GM12872 (cell line): ENCODE measurements at regions not wholly inside any gene's neighbourhood (a gene's known extent, or its start where the extent isn't known, plus 50 kb on each side); places are given as distances from the start of the nearest gene placed in this dataset.

Source experiments
- CTCF ChIP-seq: IDR thresholded peaks from 3 replicates; pipeline ENCODE4 v1.5.1; 2011; ENCODE audit warnings: low read depth, mild to moderate bottlenecking, low read length, moderate library complexity; ENCODE audit not compliant: insufficient read depth

GRCh38 chr5:163988566-163988965, 483.1 kb downstream of the MAT2B start:
- TF ChIP-seq CTCF: no peak

- TF ChIP-seq CTCF: no peak
Measured at GRCh38 chr5:163993126-163993525, 487.7 kb downstream of the MAT2B start.

- TF ChIP-seq CTCF: no peak
Measured at GRCh38 chr5:163995206-163995605, 489.8 kb downstream of the MAT2B start.

GRCh38 chr5:163997965-163998364, 492.5 kb downstream of the MAT2B start:
- no peak for TF ChIP-seq CTCF

- TF ChIP-seq CTCF: no peak
Measured at GRCh38 chr5:164000241-164000640, 494.8 kb downstream of the MAT2B start.

GRCh38 chr5:164000819-164001218, 495.4 kb downstream of the MAT2B start:
- no peak for TF ChIP-seq CTCF

GRCh38 chr5:164002214-164002613, 496.8 kb downstream of the MAT2B start:
- no peak for TF ChIP-seq CTCF

GRCh38 chr5:164002628-164003027, 497.2 kb downstream of the MAT2B start:
- no peak for TF ChIP-seq CTCF
